ENCODE measurements at regions not wholly inside any gene's neighbourhood (a gene's known extent, or its start where the extent isn't known, plus 50 kb on each side); places are given as distances from the start of the nearest gene placed in this dataset.

DNA sequence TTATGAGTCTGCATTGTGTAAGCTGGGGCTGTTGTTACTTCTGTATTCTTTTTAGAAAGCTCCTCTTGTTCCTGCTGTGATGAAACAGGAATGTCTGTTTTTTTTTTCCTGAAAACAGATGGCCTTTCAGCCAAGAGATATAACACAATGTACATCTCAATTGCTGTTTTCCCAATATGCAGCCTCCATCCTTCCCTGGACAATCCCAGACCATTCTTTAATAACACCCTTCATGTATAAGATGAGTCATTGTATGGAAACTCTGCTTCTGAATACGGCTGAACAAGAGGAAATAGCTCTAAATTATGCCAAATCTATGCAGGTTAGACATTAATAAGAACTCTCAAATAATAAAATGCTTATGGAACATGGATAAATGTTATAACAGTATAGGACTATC is 60.2 kb upstream of the LRRC4C start:
- Histone ChIP-seq H3K9me3 (no peaks in the 10 kb centered on the region), H3K4me3 (no peak overlapping the region), H3K27ac (no peak overlapping the region), H3K36me3 (no peaks in the 10 kb centered on the region), H3K4me1 (no peaks in the 10 kb centered on the region), H3K27me3 (no peaks in the 10 kb centered on the region)
- TF ChIP-seq CTCF (IDR thresholded peaks at IDR 0.05) = no peak
- no peak for ATAC-seq
- intact Hi-C loops (cut with DNase I) = no loop called here
- DNase-seq = no peak

DNA sequence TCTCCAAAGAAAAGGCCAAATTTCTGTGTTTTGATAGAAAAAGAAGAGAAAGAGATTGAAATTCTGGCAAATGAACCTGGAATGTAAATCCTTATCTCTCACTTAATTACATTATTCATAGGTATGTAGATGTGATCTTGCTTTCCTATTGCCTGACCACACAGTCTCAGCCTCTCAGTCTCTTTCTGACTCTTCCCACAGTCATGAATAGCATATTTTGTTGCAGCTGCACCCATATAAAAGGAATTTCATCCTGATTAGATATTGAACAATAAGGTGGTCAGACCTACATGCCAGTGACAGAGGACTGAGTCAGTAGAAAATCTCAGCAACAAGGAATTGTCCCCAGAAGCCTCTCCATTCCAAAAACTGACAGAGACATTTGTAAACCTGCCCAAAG is 62.9 kb upstream of the LRRC4C start:
- no peak for TF ChIP-seq CTCF (IDR thresholded peaks at IDR 0.05)
- no peaks in the 10 kb centered on the region for H3K4me1 ChIP-seq
- no peaks in the 10 kb centered on the region for H3K27me3 ChIP-seq
- H3K36me3 ChIP-seq = no peaks in the 10 kb centered on the region
- no peak overlapping the region for H3K27ac ChIP-seq
- ATAC-seq = no peak
- intact Hi-C loops (cut with DNase I) = no loop called here
- H3K4me3 ChIP-seq = no peak overlapping the region
- H3K9me3 ChIP-seq = no peaks in the 10 kb centered on the region
- no peak for DNase-seq

DNA sequence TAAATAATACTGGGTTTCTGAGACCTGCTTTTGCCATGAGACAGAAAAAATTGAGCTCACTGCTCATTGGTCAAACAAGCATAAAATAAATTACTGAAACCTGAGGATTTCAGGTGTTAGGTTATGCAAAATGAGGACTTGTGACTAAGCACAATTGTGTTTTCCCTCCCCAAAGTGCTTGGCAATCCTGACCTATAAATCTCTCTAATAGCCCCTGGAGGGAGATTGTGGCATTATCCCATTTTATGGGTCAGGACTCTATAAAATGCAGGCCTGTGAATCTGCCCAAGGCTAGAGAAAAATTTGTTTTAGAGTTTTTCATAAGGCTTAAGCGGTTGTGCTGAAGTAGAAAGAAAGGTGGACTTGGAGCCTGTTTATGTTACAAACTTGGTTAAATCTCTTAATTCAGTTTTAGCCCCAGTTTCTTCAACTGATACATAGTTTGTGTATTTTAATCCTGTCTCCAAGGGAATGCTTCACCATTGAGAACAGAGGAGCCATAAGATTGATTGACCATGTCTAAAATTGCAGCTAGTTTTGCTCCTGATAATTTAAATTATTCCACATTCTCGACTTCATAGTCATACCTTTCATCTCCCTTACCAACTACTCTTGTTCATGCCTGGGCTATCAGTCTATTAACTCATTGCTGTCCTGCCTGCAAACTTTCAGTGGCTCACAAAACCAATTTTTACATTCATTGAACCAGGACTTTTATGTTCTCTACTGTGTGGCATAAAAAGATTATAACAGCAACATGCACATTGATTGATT is 63.6 kb upstream of the LRRC4C start:
- DNase-seq (no peak), ATAC-seq (no peak)
- Histone ChIP-seq H3K27ac (no peak overlapping the region), H3K27me3 (no peaks in the 10 kb centered on the region), H3K36me3 (no peaks in the 10 kb centered on the region), H3K4me1 (no peaks in the 10 kb centered on the region), H3K4me3 (no peak overlapping the region), H3K9me3 (no peaks in the 10 kb centered on the region)
- TF ChIP-seq CTCF (IDR thresholded peaks at IDR 0.05) = no peak
- intact Hi-C loops (cut with DNase I) = no loop called here

- no peaks in the 10 kb centered on the region for H3K36me3 ChIP-seq
- intact Hi-C loops (cut with DNase I) = no loop called here
- H3K9me3 ChIP-seq = no peaks in the 10 kb centered on the region
- ATAC-seq (no peak), DNase-seq (no peak)
- no peaks in the 10 kb centered on the region for H3K27me3 ChIP-seq
- TF ChIP-seq CTCF (IDR thresholded peaks at IDR 0.05) = no peak
- no peak overlapping the region for H3K4me3 ChIP-seq
- H3K4me1 ChIP-seq = no peaks in the 10 kb centered on the region
- no peak overlapping the region for H3K27ac ChIP-seq
Observed at GRCh38 chr11:41527530-41527929, 68.1 kb upstream of the LRRC4C start.

DNA sequence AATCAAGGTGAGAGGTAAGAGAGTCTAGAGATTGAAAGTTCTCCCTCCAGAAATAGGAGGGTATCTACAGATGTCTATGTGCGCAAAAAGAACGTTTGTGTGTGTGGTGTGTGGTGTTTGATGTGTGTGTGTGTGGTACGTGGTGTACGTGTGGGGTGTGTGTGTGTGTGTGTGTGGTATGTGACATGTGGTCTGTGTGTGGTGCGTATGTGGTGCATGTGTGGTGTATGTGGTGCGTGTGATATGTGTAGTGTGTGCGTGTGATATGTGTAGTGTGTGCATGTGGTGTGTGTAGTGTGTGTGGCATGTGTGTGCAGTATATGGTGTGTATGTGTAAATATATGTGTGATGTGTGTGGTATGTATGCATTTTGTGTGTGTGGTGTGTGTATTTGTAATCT is 73.0 kb upstream of the LRRC4C start:
- Histone ChIP-seq H3K4me1 (no peaks in the 10 kb centered on the region), H3K27me3 (no peaks in the 10 kb centered on the region), H3K4me3 (no peak overlapping the region), H3K9me3 (no peaks in the 10 kb centered on the region), H3K27ac (no peak overlapping the region), H3K36me3 (no peaks in the 10 kb centered on the region)
- intact Hi-C loops (cut with DNase I) = no loop called here
- ATAC-seq (peak; percentile 22), DNase-seq (no peak)
- TF ChIP-seq CTCF (IDR thresholded peaks at IDR 0.05) = no peak

DNA sequence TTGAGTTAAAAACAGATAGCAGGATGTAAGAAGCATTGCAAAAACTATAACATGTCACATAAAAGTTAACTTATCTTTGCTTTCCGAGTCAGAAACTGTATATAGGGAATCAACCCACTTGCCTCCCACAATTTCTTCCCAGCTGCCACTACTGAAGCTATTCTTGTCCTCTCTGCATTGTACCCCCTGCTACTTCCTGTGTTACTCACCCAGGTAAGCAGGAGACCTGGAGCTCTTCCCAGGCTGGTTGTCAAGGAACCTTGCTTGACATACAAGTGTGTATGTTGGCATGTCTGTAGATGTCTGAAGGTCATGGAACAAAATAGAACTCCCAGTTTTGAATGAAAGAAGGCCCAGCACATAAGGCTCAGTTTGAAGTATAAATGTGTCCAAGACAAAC is 74.3 kb upstream of the LRRC4C start:
- Histone ChIP-seq H3K36me3 (no peaks in the 10 kb centered on the region), H3K4me3 (no peak overlapping the region), H3K9me3 (no peaks in the 10 kb centered on the region), H3K4me1 (no peaks in the 10 kb centered on the region), H3K27ac (no peak overlapping the region), H3K27me3 (no peaks in the 10 kb centered on the region)
- DNase-seq = no peak
- ATAC-seq = no peak
- intact Hi-C loops (cut with DNase I) = no loop called here
- TF ChIP-seq CTCF (IDR thresholded peaks at IDR 0.05) = no peak

Measured in upper lobe of right lung (tissue), 1 donor.